SK-N-SH (cell line): ENCODE measurements at regions not wholly inside any gene's neighbourhood (a gene's known extent, or its start where the extent isn't known, plus 50 kb on each side); places are given as distances from the start of the nearest gene placed in this dataset.

Experiments used
- CTCF ChIA-PET: fragments of 300-600, 350-600 bp; formaldehyde crosslinking; extraction: SDS; loops from one replicate; lab custom pipeline; 2021; lab: Yijun Ruan, JAX
- POLR2A ChIA-PET: fragments of 350-600 bp; sonication (Branson Sonifier 250); formaldehyde crosslinking; extraction: SDS; loops from one replicate; lab custom pipeline; 2020; ENCODE audit warnings: antibody characterized with exemption, inconsistent platforms; lab: Yijun Ruan, JAX
- DNase-seq: peaks from one replicate; pipeline ENCODE4 v3.0.0; 2012
- H2AFZ ChIP-seq: fragments of 200-600 bp; sonication (generic); 2 replicates; pipeline ENCODE4 v1.8.1; 2016; ENCODE audit warnings: antibody characterized with exemption, mild to moderate bottlenecking, low read depth
- H3F3A ChIP-seq: fragments of 200-600 bp; sonication (generic); replicated peaks from 2 replicates; pipeline ENCODE3; 2016; ENCODE audit warnings: antibody characterized with exemption, mild to moderate bottlenecking; ENCODE audit not compliant: insufficient read depth
- H3K27ac ChIP-seq, 2 experiments: fragments of 200-500 bp in 1 of 2; fragments of 200-600 bp in 1 of 2; sonication (Bioruptor generic) in 1 of 2; sonication (generic), shearing (Covaris generic) in 1 of 2; 2 replicates each; pipeline versions ENCODE4 v1.5.1 to v1.6.1; 2014 to 2016; ENCODE audit warnings: low read depth in 2 of 2, inconsistent platforms in 1 of 2, low read length in 1 of 2, mild to moderate bottlenecking in 1 of 2, mixed read lengths in 1 of 2
- H3K27me3 ChIP-seq: fragments of 200-600 bp; sonication (generic), shearing (Covaris generic); 2 replicates; pipeline ENCODE4 v1.6.1; 2016; ENCODE audit warnings: mixed run types; ENCODE audit not compliant: insufficient read depth
- H3K36me3 ChIP-seq, 2 experiments: fragments of 200-500 bp in 1 of 2; fragments of 200-600 bp in 1 of 2; sonication (Bioruptor generic) in 1 of 2; sonication (generic) in 1 of 2; replicated peaks in 1 of 2; 2 replicates each; pipeline versions ENCODE3 to v1.5.1; 2014 to 2016; ENCODE audit warnings: low read length in 1 of 2, mild to moderate bottlenecking in 1 of 2; ENCODE audit not compliant: insufficient read depth in 2 of 2, control insufficient read depth in 1 of 2
- H3K4me1 ChIP-seq, 2 experiments: fragments of 200-500 bp in 1 of 2; fragments of 200-600 bp in 1 of 2; sonication (Bioruptor generic) in 1 of 2; sonication (generic), shearing (Covaris generic) in 1 of 2; 2 replicates each; pipeline versions ENCODE4 v1.5.1 to v1.6.1; 2014 to 2016; ENCODE audit warnings: low read depth in 1 of 2, low read length in 1 of 2, mixed run types in 1 of 2; ENCODE audit not compliant: insufficient read depth in 2 of 2, control insufficient read depth in 1 of 2
- H3K4me2 ChIP-seq: fragments of 200-600 bp; sonication (generic), shearing (Covaris generic); 2 replicates; pipeline ENCODE4 v1.6.1; 2017; ENCODE audit warnings: mixed run types
- H3K4me3 ChIP-seq, 2 experiments: fragments of 200-500 bp in 1 of 2; fragments of 200-600 bp in 1 of 2; sonication (Bioruptor generic) in 1 of 2; sonication (generic), shearing (Covaris generic) in 1 of 2; 2 replicates each; pipeline versions ENCODE4 v1.5.1 to v1.8.1; 2014 to 2016; ENCODE audit warnings: low read depth in 2 of 2, inconsistent platforms in 1 of 2, low read length in 1 of 2, mild to moderate bottlenecking in 1 of 2, mixed read lengths in 1 of 2, moderate library complexity in 1 of 2
- H3K79me2 ChIP-seq: fragments of 200-600 bp; sonication (generic); 2 replicates; pipeline ENCODE4 v1.8.1; 2017; ENCODE audit warnings: mild to moderate bottlenecking; ENCODE audit not compliant: insufficient read depth
- H3K9ac ChIP-seq: fragments of 200-600 bp; sonication (generic); 2 replicates; pipeline ENCODE4 v1.6.1; 2017; ENCODE audit warnings: mixed run types
- H3K9me2 ChIP-seq: fragments of 200-600 bp; sonication (generic); 2 replicates; pipeline ENCODE4 v1.6.1; 2017; ENCODE audit warnings: mixed run types
- H3K9me3 ChIP-seq: fragments of 200-600 bp; sonication (generic); 2 replicates; pipeline ENCODE4 v1.6.1; 2017; ENCODE audit warnings: mixed run types, mild to moderate bottlenecking, moderate library complexity
- H4K20me1 ChIP-seq: fragments of 200-600 bp; sonication (generic); 2 replicates; pipeline ENCODE4 v1.6.1; 2017; ENCODE audit warnings: mild to moderate bottlenecking, mixed run types; ENCODE audit not compliant: insufficient read depth
- CHD2 ChIP-seq: fragments of 150-350 bp; IDR thresholded peaks from 2 replicates; pipeline ENCODE4 v1.6.1; 2018; ENCODE audit warnings: low read length; ENCODE audit not compliant: partially characterized antibody
- FOSL2 ChIP-seq: IDR thresholded peaks from 2 replicates; pipeline ENCODE4 v1.4.0; 2012; ENCODE audit warnings: low read depth, mild to moderate bottlenecking, moderate library complexity, borderline replicate concordance
- FOXJ3 ChIP-seq: sonication (generic); formaldehyde crosslinking; IDR thresholded peaks from 2 replicates; pipeline ENCODE4 v1.5.1; 2020; ENCODE audit warnings: mild to moderate bottlenecking, missing genetic modification reagents
- FOXM1 ChIP-seq: IDR thresholded peaks from 2 replicates; pipeline ENCODE4 v1.4.0; 2012; ENCODE audit warnings: low read depth, mild to moderate bottlenecking
- GATA2 ChIP-seq: sonication (generic); formaldehyde crosslinking; IDR thresholded peaks from 2 replicates; pipeline ENCODE4 v1.5.0; 2020; ENCODE audit warnings: mild to moderate bottlenecking, missing genetic modification reagents
- IRF3 ChIP-seq: fragments of 150-350 bp; IDR thresholded peaks from 2 replicates; pipeline ENCODE4 v1.6.1; 2016; ENCODE audit warnings: mild to moderate bottlenecking, low read depth, low read length
- JUND ChIP-seq: IDR thresholded peaks from 2 replicates; pipeline ENCODE4 v1.4.0; 2012
- MXI1 ChIP-seq: IDR thresholded peaks from 2 replicates; pipeline ENCODE4 v1.6.1; 2012; ENCODE audit warnings: mild to moderate bottlenecking, low read depth, low read length, improper control_type of control experiment
- NRF1 ChIP-seq: IDR thresholded peaks from 2 replicates; pipeline ENCODE4 v1.6.1; 2012; ENCODE audit warnings: low read depth, mild to moderate bottlenecking, low read length
- POLR2AphosphoS5 ChIP-seq: IDR thresholded peaks from 2 replicates; pipeline ENCODE4 v1.6.1; 2012; ENCODE audit warnings: low read depth, low read length
- RCOR1 ChIP-seq: fragments of 150-350 bp; IDR thresholded peaks from 2 replicates; pipeline ENCODE4 v1.6.1; 2017; ENCODE audit warnings: antibody characterized with exemption, low read length
- RXRA ChIP-seq: IDR thresholded peaks from 2 replicates; pipeline ENCODE4 v1.4.0; 2012; ENCODE audit warnings: low read depth, mild to moderate bottlenecking, borderline replicate concordance
- TAF1 ChIP-seq: IDR thresholded peaks from 2 replicates; pipeline ENCODE4 v1.6.1; 2012; ENCODE audit warnings: low read depth, mild to moderate bottlenecking, low read length, moderate library complexity, borderline replicate concordance
- TEAD4 ChIP-seq: IDR thresholded peaks from 2 replicates; pipeline ENCODE4 v1.4.0; 2012; ENCODE audit warnings: mild to moderate bottlenecking, borderline replicate concordance; ENCODE audit not compliant: insufficient read depth
- USF1 ChIP-seq: IDR thresholded peaks from 2 replicates; pipeline ENCODE4 v1.4.0; 2012; ENCODE audit warnings: low read depth, borderline replicate concordance
- YY1 ChIP-seq: IDR thresholded peaks from 2 replicates; pipeline ENCODE4 v1.4.0; 2012; ENCODE audit warnings: low read depth, mild to moderate bottlenecking
- WGBS: methylation state at CpG from one replicate; pipeline ENCODE4 v1.1.6; 2017; ENCODE audit warnings: low lambda C conversion rate; 5-methylcytosine and 5-hydroxymethylcytosine counted together
- TF ChIP-seq, protein P1 (sequence below): IDR thresholded peaks from 2 replicates; pipeline ENCODE4 v1.6.1; 2012; ENCODE audit warnings: mild to moderate bottlenecking, low read depth, low read length, moderate library complexity
- TF ChIP-seq, protein P2 (sequence below): IDR thresholded peaks from 2 replicates; pipeline ENCODE4; 2012

- H3F3A ChIP-seq, result no peaks in the 10 kb centered on the region
- no peak for TF ChIP-seq FOSL2
- TF ChIP-seq MXI1, result no peak
- TF ChIP-seq POLR2AphosphoS5, result no peak
- peaks cover 0 to 8% of the 10 kb centered on the region in 2 experiments; a peak in 1 of 4 replicates for H3K4me1 ChIP-seq
- no peak overlapping the region for H3K9ac ChIP-seq
- CTCF ChIA-PET, result interaction anchor here (0.7 to 1.5 kb wide), 3 partner anchors 9 to 571 kb away, joined by 3 to 4 read pairs (median 3); no protein-coding TSS in a partner anchor
- no peaks in the 10 kb centered on the region for H3K9me3 ChIP-seq
- H4K20me1 ChIP-seq, result no peaks in the 10 kb centered on the region
- no peak overlapping the region for H2AFZ ChIP-seq
- POLR2A ChIA-PET, result no interaction called here
- no peak overlapping the region for H3K27ac ChIP-seq
- no peaks in the 10 kb centered on the region for H3K9me2 ChIP-seq
- WGBS, result 65% methylated on average over 3 of the region's 3 CpGs
- no peaks in the 10 kb centered on the region for H3K27me3 ChIP-seq
- no peaks in the 10 kb centered on the region for H3K79me2 ChIP-seq
- H3K4me2 ChIP-seq, result no peak overlapping the region
- no peak overlapping the region for H3K4me3 ChIP-seq
- no peak for DNase-seq
- H3K36me3 ChIP-seq, result no peaks in the 10 kb centered on the region
Observed at GRCh38 chr4:181679754-181680153, 563.4 kb upstream of the TENM3 start.

DNA sequence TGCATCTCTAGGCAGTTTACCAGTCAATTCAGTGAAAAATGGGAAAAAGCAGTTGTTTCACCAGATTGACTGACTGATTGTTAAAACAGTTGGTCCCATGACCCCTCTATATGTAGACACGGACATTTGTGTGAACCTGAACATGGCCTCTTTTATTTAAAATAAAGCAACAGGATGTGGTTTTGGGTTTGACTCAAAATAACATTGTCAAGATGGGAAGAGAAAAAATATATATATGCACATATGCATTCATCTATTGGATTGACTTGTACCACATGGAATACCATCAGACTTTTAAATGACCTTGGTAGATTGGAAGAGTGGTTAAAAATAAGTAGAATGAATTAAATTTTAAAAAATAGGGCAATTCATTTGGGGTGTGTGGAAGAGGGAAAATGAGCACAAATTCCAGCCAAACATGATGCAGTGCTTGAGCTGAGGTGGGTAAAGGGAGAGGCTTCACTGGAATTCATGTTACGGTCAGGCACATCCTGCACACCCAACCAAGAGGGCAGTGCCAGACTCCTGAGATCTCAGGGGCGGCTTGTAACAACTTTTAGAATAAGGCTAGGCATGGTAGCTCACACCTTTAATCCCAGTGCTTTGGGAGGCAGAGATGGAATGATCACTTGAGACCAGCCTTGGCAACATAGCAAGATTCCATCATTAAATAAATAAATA, 560.7 kb upstream of the TENM3 start:
- Histone ChIP-seq H3K27me3 (no peaks in the 10 kb centered on the region), H3K27ac (no peak overlapping the region), H3K79me2 (no peaks in the 10 kb centered on the region), H3K36me3 (no peaks in the 10 kb centered on the region), H2AFZ (no peak overlapping the region), H3K9ac (no peak overlapping the region), H3K4me1 (no peaks in the 10 kb centered on the region; a peak in 2 of 4 replicates), H3K4me3 (no peak overlapping the region), H4K20me1 (no peaks in the 10 kb centered on the region), H3F3A (peaks cover 5% of the 10 kb centered on the region), H3K9me3 (no peaks in the 10 kb centered on the region), H3K9me2 (no peaks in the 10 kb centered on the region), H3K4me2 (no peak overlapping the region)
- WGBS, result 87% methylated on average over 3 of the region's 3 CpGs
- DNase-seq, result no peak
- CTCF ChIA-PET, result interaction anchor here (0.7 to 0.9 kb wide), 2 partner anchors 9 to 16 kb away, joined by 3 read pairs; no protein-coding TSS in a partner anchor
- POLR2A ChIA-PET, result no interaction called here
- TF ChIP-seq, protein P1, sequence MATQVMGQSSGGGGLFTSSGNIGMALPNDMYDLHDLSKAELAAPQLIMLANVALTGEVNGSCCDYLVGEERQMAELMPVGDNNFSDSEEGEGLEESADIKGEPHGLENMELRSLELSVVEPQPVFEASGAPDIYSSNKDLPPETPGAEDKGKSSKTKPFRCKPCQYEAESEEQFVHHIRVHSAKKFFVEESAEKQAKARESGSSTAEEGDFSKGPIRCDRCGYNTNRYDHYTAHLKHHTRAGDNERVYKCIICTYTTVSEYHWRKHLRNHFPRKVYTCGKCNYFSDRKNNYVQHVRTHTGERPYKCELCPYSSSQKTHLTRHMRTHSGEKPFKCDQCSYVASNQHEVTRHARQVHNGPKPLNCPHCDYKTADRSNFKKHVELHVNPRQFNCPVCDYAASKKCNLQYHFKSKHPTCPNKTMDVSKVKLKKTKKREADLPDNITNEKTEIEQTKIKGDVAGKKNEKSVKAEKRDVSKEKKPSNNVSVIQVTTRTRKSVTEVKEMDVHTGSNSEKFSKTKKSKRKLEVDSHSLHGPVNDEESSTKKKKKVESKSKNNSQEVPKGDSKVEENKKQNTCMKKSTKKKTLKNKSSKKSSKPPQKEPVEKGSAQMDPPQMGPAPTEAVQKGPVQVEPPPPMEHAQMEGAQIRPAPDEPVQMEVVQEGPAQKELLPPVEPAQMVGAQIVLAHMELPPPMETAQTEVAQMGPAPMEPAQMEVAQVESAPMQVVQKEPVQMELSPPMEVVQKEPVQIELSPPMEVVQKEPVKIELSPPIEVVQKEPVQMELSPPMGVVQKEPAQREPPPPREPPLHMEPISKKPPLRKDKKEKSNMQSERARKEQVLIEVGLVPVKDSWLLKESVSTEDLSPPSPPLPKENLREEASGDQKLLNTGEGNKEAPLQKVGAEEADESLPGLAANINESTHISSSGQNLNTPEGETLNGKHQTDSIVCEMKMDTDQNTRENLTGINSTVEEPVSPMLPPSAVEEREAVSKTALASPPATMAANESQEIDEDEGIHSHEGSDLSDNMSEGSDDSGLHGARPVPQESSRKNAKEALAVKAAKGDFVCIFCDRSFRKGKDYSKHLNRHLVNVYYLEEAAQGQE, result no peak
- TF ChIP-seq FOXJ3 (CRISPR knock-in tag), result no peak
- TF ChIP-seq POLR2AphosphoS5, result no peak
- TF ChIP-seq USF1, result no peak
- TF ChIP-seq GATA2 (CRISPR knock-in tag), result no peak
- TF ChIP-seq RXRA, result no peak
- no peak for TF ChIP-seq NRF1
- TF ChIP-seq MXI1, result no peak
- TF ChIP-seq RCOR1, result no peak
- no peak for TF ChIP-seq IRF3
- TF ChIP-seq, protein P2, sequence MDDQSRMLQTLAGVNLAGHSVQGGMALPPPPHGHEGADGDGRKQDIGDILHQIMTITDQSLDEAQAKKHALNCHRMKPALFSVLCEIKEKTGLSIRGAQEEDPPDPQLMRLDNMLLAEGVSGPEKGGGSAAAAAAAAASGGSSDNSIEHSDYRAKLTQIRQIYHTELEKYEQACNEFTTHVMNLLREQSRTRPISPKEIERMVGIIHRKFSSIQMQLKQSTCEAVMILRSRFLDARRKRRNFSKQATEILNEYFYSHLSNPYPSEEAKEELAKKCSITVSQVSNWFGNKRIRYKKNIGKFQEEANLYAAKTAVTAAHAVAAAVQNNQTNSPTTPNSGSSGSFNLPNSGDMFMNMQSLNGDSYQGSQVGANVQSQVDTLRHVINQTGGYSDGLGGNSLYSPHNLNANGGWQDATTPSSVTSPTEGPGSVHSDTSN, result no peak
- TF ChIP-seq JUND, result no peak
- TF ChIP-seq FOXM1, result no peak
- TF ChIP-seq TEAD4, result no peak
- TF ChIP-seq YY1, result no peak
- no peak for TF ChIP-seq TAF1
- TF ChIP-seq CHD2, result no peak
